ENCODE measurements at regions not wholly inside any gene's neighbourhood (a gene's known extent, or its start where the extent isn't known, plus 50 kb on each side); places are given as distances from the start of the nearest gene placed in this dataset.

DNA sequence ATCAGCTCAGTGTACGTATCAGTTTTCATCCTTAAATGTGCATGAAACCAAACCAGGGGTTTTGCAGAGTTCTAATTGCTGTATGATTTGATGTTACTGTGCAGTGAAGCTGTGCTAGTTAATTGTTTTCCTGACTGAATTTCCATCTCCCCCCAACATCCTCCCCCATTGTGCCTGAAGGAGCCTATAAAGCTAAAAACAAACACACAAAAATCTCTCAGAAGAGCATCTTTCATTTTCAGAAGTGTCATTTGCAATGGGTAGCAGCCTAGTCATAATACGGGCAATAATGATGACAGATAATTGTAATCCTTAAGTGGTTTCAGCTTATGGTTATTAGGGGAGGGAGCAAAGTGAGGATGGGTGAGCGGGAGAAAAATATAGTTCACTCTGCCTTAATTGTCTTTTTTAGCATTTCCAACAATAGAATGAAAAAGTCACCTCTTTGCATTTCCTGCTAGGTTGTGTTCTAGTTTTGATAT is 207.9 kb upstream of the TBL1XR1 start:
- TF ChIP-seq, protein P1, sequence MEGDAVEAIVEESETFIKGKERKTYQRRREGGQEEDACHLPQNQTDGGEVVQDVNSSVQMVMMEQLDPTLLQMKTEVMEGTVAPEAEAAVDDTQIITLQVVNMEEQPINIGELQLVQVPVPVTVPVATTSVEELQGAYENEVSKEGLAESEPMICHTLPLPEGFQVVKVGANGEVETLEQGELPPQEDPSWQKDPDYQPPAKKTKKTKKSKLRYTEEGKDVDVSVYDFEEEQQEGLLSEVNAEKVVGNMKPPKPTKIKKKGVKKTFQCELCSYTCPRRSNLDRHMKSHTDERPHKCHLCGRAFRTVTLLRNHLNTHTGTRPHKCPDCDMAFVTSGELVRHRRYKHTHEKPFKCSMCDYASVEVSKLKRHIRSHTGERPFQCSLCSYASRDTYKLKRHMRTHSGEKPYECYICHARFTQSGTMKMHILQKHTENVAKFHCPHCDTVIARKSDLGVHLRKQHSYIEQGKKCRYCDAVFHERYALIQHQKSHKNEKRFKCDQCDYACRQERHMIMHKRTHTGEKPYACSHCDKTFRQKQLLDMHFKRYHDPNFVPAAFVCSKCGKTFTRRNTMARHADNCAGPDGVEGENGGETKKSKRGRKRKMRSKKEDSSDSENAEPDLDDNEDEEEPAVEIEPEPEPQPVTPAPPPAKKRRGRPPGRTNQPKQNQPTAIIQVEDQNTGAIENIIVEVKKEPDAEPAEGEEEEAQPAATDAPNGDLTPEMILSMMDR (IDR thresholded peaks at IDR 0.05), result no peak
- no peak for TF ChIP-seq EZH2 (IDR thresholded peaks at IDR 0.05; ENCODE audit: borderline replicate concordance, insufficient read depth, low read depth, low read length, poor library complexity, severe bottlenecking)
